ENCODE measurements at regions not wholly inside any gene's neighbourhood (a gene's known extent, or its start where the extent isn't known, plus 50 kb on each side); places are given as distances from the start of the nearest gene placed in this dataset.

- H3K27ac Mint-ChIP-seq: no peak overlapping the region
- H3K4me1 Mint-ChIP-seq: no peaks in the 10 kb centered on the region
- peaks cover 0 to 5% (median 2%) of the 10 kb centered on the region in 3 donors for H3K27me3 Mint-ChIP-seq (ENCODE audit: low read depth in 3 of 3)
- peaks cover 0 to 1% (median 0%) of the 10 kb centered on the region in 6 donors for H3K9me3 Mint-ChIP-seq
- no peak for DNase-seq
- H3K36me3 Mint-ChIP-seq: no peaks in the 10 kb centered on the region
- H3K4me3 Mint-ChIP-seq: no peak overlapping the region
Measured at GRCh38 chr10:126846469-126846868, 58.8 kb upstream of the DOCK1 start.

- no peak overlapping the region for H3K27ac Mint-ChIP-seq
- no peaks in the 10 kb centered on the region for H3K36me3 Mint-ChIP-seq
- peaks cover 0 to 5% (median 2%) of the 10 kb centered on the region in 3 donors for H3K27me3 Mint-ChIP-seq (ENCODE audit: low read depth in 3 of 3)
- H3K4me3 Mint-ChIP-seq: no peak overlapping the region
- DNase-seq: no peak
- no peaks in the 10 kb centered on the region for H3K4me1 Mint-ChIP-seq
- peaks cover 0 to 1% (median 0%) of the 10 kb centered on the region in 6 donors for H3K9me3 Mint-ChIP-seq
Measured at GRCh38 chr10:126846959-126847358, 58.3 kb upstream of the DOCK1 start.

GRCh38 chr10:126847666-126848065 lies 57.6 kb upstream of the DOCK1 start:
- H3K27ac Mint-ChIP-seq: no peak overlapping the region

GRCh38 chr10:126849646-126850045 lies 55.6 kb upstream of the DOCK1 start:
- H3K27me3 Mint-ChIP-seq (ENCODE audit: low read depth in 3 of 3): peaks cover 2 to 4% (median 2%) of the 10 kb centered on the region in 3 donors
- H3K4me3 Mint-ChIP-seq: no peak overlapping the region
- DNase-seq: no peak
- H3K36me3 Mint-ChIP-seq: no peaks in the 10 kb centered on the region
- no peak overlapping the region for H3K27ac Mint-ChIP-seq
- peaks cover 0 to 3% (median 0%) of the 10 kb centered on the region in 6 donors for H3K9me3 Mint-ChIP-seq
- H3K4me1 Mint-ChIP-seq: no peaks in the 10 kb centered on the region

More at GRCh38 chr10:126847666-126848065, 57.6 kb upstream of the DOCK1 start:
- Mint-ChIP-seq H3K4me3 (no peak overlapping the region), H3K4me1 (no peaks in the 10 kb centered on the region), H3K27me3 (ENCODE audit: low read depth in 3 of 3) (peaks cover 0 to 5% (median 2%) of the 10 kb centered on the region in 3 donors), H3K9me3 (peaks cover 0 to 3% (median 0%) of the 10 kb centered on the region in 6 donors), H3K36me3 (no peaks in the 10 kb centered on the region)
- no peak for DNase-seq

GRCh38 chr10:126851414-126852108 lies 53.7 kb upstream of the DOCK1 start:
- no peak overlapping the region for H3K27ac Mint-ChIP-seq
- H3K9me3 Mint-ChIP-seq: peaks cover 0 to 5% (median 0%) of the 10 kb centered on the region in 6 donors
- DNase-seq: no peak
- H3K4me3 Mint-ChIP-seq: no peak overlapping the region
- no peaks in the 10 kb centered on the region for H3K4me1 Mint-ChIP-seq
- H3K27me3 Mint-ChIP-seq (ENCODE audit: low read depth in 3 of 3): peaks cover 2 to 3% (median 2%) of the 10 kb centered on the region in 3 donors
- H3K36me3 Mint-ChIP-seq: no peaks in the 10 kb centered on the region

GRCh38 chr10:126854726-126855495 lies 50.3 kb upstream of the DOCK1 start:
- Mint-ChIP-seq H3K27ac (no peak overlapping the region), H3K27me3 (ENCODE audit: low read depth in 3 of 3) (peaks cover 0 to 4% (median 2%) of the 10 kb centered on the region in 3 donors), H3K4me1 (no peaks in the 10 kb centered on the region), H3K9me3 (peaks cover 0 to 5% (median 0%) of the 10 kb centered on the region in 6 donors), H3K4me3 (no peak overlapping the region), H3K36me3 (no peaks in the 10 kb centered on the region)
- no peak for DNase-seq

Measured in immature natural killer cell (primary cell).